HG03457 (cell line): ENCODE measurements at regions not wholly inside any gene's neighbourhood (a gene's known extent, or its start where the extent isn't known, plus 50 kb on each side); places are given as distances from the start of the nearest gene placed in this dataset.

ENCODE experiments used
- ATAC-seq: cut with Tn5 transposase; IDR thresholded peaks from one replicate; pipeline ENCODE4 v1.9.1; 2021; ENCODE audit warnings: moderate number of reproducible peaks; ENCODE audit not compliant: unreplicated experiment

GRCh38 chr1:38555130-38555529 lies 304.4 kb downstream of the RRAGC start:
- ATAC-seq: no peak

GRCh38 chr1:38551318-38552307 lies 308.0 kb downstream of the RRAGC start:
- no peak for ATAC-seq

GRCh38 chr1:38549191-38549590 lies 310.4 kb downstream of the RRAGC start:
- no peak for ATAC-seq

GRCh38 chr1:38547321-38547720 lies 312.3 kb downstream of the RRAGC start:
- no peak for ATAC-seq

- ATAC-seq: no peak
Observed at GRCh38 chr1:38546636-38547035, 312.9 kb downstream of the RRAGC start.

- ATAC-seq: no peak
Observed at GRCh38 chr1:38541223-38541622, 318.3 kb downstream of the RRAGC start.

GRCh38 chr1:38539931-38540330 lies 319.6 kb downstream of the RRAGC start:
- no peak for ATAC-seq

GRCh38 chr1:38538834-38539233 lies 320.7 kb downstream of the RRAGC start:
- no peak for ATAC-seq

- no peak for ATAC-seq
Observed at GRCh38 chr1:38536089-38536488, 323.5 kb downstream of the RRAGC start.

- no peak for ATAC-seq
Observed at GRCh38 chr1:38534473-38534823, 325.1 kb downstream of the RRAGC start.

- ATAC-seq: no peak
Observed at GRCh38 chr1:38533772-38534472, 325.6 kb downstream of the RRAGC start.

GRCh38 chr1:38530957-38531356 lies 328.6 kb downstream of the RRAGC start:
- ATAC-seq: no peak

- ATAC-seq: no peak
Observed at GRCh38 chr1:38529946-38530345, 329.6 kb downstream of the RRAGC start.

GRCh38 chr1:38529391-38529790 lies 330.2 kb downstream of the RRAGC start:
- no peak for ATAC-seq

GRCh38 chr1:38528623-38529022 lies 330.9 kb downstream of the RRAGC start:
- no peak for ATAC-seq

- peak; percentile 83 for ATAC-seq
Observed at GRCh38 chr1:38527373-38527966, 332.1 kb downstream of the RRAGC start.

GRCh38 chr1:38526046-38526445 lies 333.5 kb downstream of the RRAGC start:
- no peak for ATAC-seq

GRCh38 chr1:38525343-38526043 lies 334.1 kb downstream of the RRAGC start:
- ATAC-seq: no peak

- ATAC-seq: no peak
Observed at GRCh38 chr1:38524025-38524641, 335.4 kb downstream of the RRAGC start.

GRCh38 chr1:38523568-38523939 lies 336.0 kb downstream of the RRAGC start:
- ATAC-seq: no peak
